ENCODE measurements at regions not wholly inside any gene's neighbourhood (a gene's known extent, or its start where the extent isn't known, plus 50 kb on each side); places are given as distances from the start of the nearest gene placed in this dataset.

DNA sequence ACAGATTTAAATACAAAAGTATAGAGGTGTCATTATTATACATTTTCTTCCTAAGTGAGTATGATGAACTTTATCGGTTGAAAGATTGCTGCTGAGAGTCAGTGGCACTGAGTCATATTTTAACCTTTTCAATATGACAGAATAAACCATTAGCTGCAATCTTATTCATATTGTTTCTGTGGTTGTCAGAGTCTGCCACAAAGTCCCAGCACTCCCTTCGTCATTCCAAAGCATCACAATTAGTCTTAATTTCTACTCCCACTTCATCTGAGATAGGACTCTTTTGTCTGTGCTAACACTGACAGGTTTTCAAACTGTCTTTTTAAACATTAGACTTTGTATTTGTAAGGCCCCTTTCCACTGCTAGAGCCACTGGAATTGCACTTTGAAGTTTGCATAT lies 656.9 kb downstream of the MTRR start:
- no peak for DNase-seq

DNA sequence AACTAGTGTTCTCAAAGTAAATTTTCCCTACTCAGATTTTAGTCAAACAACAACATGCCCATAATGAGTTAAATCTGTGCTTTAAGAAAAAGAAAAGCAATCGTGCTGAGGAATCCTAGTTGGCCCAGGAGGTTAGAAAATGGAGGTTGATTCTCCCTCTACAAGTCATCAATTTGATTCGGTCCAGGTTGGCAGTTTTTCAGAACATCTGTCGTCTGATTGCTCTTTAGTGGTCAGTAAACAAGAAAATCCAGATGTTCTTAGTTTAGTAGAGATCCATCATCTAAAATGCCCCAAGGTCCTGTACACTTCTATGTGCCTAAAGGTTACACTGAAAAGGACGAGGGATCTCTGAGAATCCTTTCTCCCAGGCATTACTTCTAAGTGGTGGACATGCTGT lies 659.2 kb downstream of the MTRR start:
- intact Hi-C loops (cut with DNase I): no loop called here
- no peaks in the 10 kb centered on the region for H3K36me3 ChIP-seq
- no peak for TF ChIP-seq CTCF (IDR thresholded peaks at IDR 0.05)
- no peak overlapping the region for H3K27ac ChIP-seq
- H3K4me3 ChIP-seq: no peak overlapping the region
- H3K27me3 ChIP-seq: no peaks in the 10 kb centered on the region
- ATAC-seq: no peak
- no peak for DNase-seq
- no peaks in the 10 kb centered on the region for H3K4me1 ChIP-seq
- no peaks in the 10 kb centered on the region for H3K9me3 ChIP-seq

More for the DNA sequence above, 656.9 kb downstream of the MTRR start:
- H3K4me3 ChIP-seq: no peak overlapping the region
- intact Hi-C loops (cut with DNase I): no loop called here
- H3K27ac ChIP-seq: no peak overlapping the region
- H3K36me3 ChIP-seq: no peaks in the 10 kb centered on the region
- H3K9me3 ChIP-seq: no peaks in the 10 kb centered on the region
- no peaks in the 10 kb centered on the region for H3K4me1 ChIP-seq
- no peak for ATAC-seq
- no peaks in the 10 kb centered on the region for H3K27me3 ChIP-seq
- no peak for TF ChIP-seq CTCF (IDR thresholded peaks at IDR 0.05)

DNA sequence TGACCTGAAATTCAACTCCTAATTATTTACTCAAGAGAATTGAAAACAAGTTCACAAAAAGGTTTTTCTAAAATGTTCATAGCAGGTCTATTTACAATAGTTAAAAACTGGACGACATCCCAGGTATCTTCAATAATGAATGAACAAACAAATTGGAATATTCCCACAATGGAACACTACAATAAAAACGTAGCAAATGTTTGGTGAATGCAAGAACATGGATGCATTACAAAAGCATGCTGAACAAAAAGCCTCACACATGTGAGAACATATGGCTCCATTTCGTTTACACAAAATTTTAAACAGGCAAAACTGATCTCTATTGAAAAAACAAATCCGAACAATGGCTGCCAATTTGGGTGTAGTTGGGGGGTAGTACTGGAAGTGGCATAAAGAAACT lies 669.9 kb downstream of the MTRR start:
- Histone ChIP-seq H3K27me3 (no peaks in the 10 kb centered on the region), H3K4me1 (no peaks in the 10 kb centered on the region), H3K4me3 (no peak overlapping the region), H3K27ac (no peak overlapping the region), H3K36me3 (no peaks in the 10 kb centered on the region), H3K9me3 (no peaks in the 10 kb centered on the region)
- no peak for TF ChIP-seq CTCF (IDR thresholded peaks at IDR 0.05)
- ATAC-seq: no peak
- intact Hi-C loops (cut with DNase I): no loop called here
- no peak for DNase-seq

DNA sequence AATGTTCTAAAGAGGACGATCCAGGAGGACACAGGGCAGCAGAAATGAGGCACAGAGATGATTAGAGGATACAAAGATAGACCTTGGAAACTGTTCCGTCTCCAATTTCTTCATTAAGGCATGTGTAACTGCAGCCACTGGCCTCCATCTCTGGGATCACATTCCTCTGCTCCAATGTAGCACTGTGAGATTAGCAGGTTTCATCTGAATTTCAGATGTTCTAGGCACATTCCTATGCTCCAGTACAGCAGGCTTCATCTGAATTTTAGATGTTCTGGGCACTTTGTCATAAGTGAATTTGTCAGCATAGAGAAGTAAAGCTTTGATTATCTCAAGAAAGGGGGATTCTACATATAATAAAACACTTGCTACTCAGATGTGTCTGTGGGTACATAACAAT lies 671.4 kb downstream of the MTRR start:
- intact Hi-C loops (cut with DNase I): no loop called here
- Histone ChIP-seq H3K36me3 (no peaks in the 10 kb centered on the region), H3K27ac (no peak overlapping the region), H3K9me3 (no peaks in the 10 kb centered on the region), H3K4me1 (no peaks in the 10 kb centered on the region), H3K4me3 (no peak overlapping the region), H3K27me3 (no peaks in the 10 kb centered on the region)
- DNase-seq (no peak), ATAC-seq (no peak)
- TF ChIP-seq CTCF (IDR thresholded peaks at IDR 0.05): no peak

DNA sequence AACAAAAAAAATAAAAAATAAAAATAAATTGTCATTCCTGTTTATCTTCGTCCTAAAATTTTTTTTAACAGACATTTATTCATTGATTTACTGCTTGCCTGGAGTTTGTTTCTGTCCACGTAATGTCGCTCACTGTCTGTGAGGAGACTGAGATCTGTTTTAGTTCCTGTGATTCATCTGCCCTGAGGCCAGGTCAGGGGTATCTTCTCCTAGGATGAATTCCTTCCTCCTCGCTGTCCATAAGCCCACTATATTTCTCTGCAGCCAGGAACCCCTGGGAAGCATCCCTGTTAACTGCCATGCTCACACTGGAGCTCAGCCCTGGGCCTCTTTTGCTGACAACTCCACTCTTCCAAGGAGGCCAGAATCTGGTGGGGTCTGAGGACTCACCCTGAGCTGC lies 682.0 kb downstream of the MTRR start:
- no peak for TF ChIP-seq CTCF (IDR thresholded peaks at IDR 0.05)
- H3K9me3 ChIP-seq: no peaks in the 10 kb centered on the region
- no peak for DNase-seq
- H3K4me1 ChIP-seq: no peaks in the 10 kb centered on the region
- no peak for ATAC-seq
- no peaks in the 10 kb centered on the region for H3K27me3 ChIP-seq
- intact Hi-C loops (cut with DNase I): no loop called here
- H3K27ac ChIP-seq: no peak overlapping the region
- H3K4me3 ChIP-seq: no peak overlapping the region
- H3K36me3 ChIP-seq: no peaks in the 10 kb centered on the region

GRCh38 chr5:8553364-8553763 lies 684.4 kb downstream of the MTRR start:
- ATAC-seq: no peak
- no peak for TF ChIP-seq CTCF (IDR thresholded peaks at IDR 0.05)
- intact Hi-C loops (cut with DNase I): no loop called here
- no peak overlapping the region for H3K4me3 ChIP-seq
- H3K27ac ChIP-seq: no peak overlapping the region
- no peaks in the 10 kb centered on the region for H3K27me3 ChIP-seq
- H3K36me3 ChIP-seq: no peaks in the 10 kb centered on the region
- no peaks in the 10 kb centered on the region for H3K4me1 ChIP-seq
- no peak for DNase-seq
- H3K9me3 ChIP-seq: no peaks in the 10 kb centered on the region
